ENCODE measurements at regions not wholly inside any gene's neighbourhood (a gene's known extent, or its start where the extent isn't known, plus 50 kb on each side); places are given as distances from the start of the nearest gene placed in this dataset.

- no peak for DNase-seq (ENCODE audit: low spot score)
Observed at GRCh38 chr12:115507951-115508722, 769.4 kb downstream of the MED13L start.

- DNase-seq (ENCODE audit: low spot score): no peak
Observed at GRCh38 chr12:115507560-115507889, 770.0 kb downstream of the MED13L start.

- DNase-seq (ENCODE audit: low spot score): no peak
Observed at GRCh38 chr12:115506822-115507559, 770.5 kb downstream of the MED13L start.

GRCh38 chr12:115504306-115505290, 772.9 kb downstream of the MED13L start:
- DNase-seq (ENCODE audit: low spot score): no peak

GRCh38 chr12:115500872-115501271, 776.6 kb downstream of the MED13L start:
- no peak for DNase-seq (ENCODE audit: low spot score)

- DNase-seq (ENCODE audit: low spot score): no peak
Observed at GRCh38 chr12:115495300-115495699, 782.2 kb downstream of the MED13L start.

- no peak for DNase-seq (ENCODE audit: low spot score)
Observed at GRCh38 chr12:115492553-115492952, 784.9 kb downstream of the MED13L start.

- peak; percentile 40 for DNase-seq (ENCODE audit: low spot score)
Observed at GRCh38 chr12:115491511-115492250, 785.8 kb downstream of the MED13L start.

GRCh38 chr12:115489253-115489652, 788.2 kb downstream of the MED13L start:
- DNase-seq (ENCODE audit: low spot score): no peak

GRCh38 chr12:115485967-115486366, 791.5 kb downstream of the MED13L start:
- no peak for DNase-seq (ENCODE audit: low spot score)

- no peak for DNase-seq (ENCODE audit: low spot score)
Observed at GRCh38 chr12:115485503-115485902, 792.0 kb downstream of the MED13L start.

GRCh38 chr12:115482943-115483342, 794.5 kb downstream of the MED13L start:
- no peak for DNase-seq (ENCODE audit: low spot score)

- no peak for DNase-seq (ENCODE audit: low spot score)
Observed at GRCh38 chr12:115481141-115481540, 796.4 kb downstream of the MED13L start.

GRCh38 chr12:115478505-115478904, 794.5 kb upstream of the TBX3 start:
- no peak for DNase-seq (ENCODE audit: low spot score)

GRCh38 chr12:115474539-115475353, 790.8 kb upstream of the TBX3 start:
- no peak for DNase-seq (ENCODE audit: low spot score)

GRCh38 chr12:115473257-115473956, 789.4 kb upstream of the TBX3 start:
- DNase-seq (ENCODE audit: low spot score): no peak

GRCh38 chr12:115472852-115473251, 788.9 kb upstream of the TBX3 start:
- DNase-seq (ENCODE audit: low spot score): no peak

- no peak for DNase-seq (ENCODE audit: low spot score)
Observed at GRCh38 chr12:115470977-115471376, 787.0 kb upstream of the TBX3 start.

GRCh38 chr12:115470526-115470925, 786.6 kb upstream of the TBX3 start:
- no peak for DNase-seq (ENCODE audit: low spot score)

- DNase-seq (ENCODE audit: low spot score): no peak
Observed at GRCh38 chr12:115468087-115468510, 784.1 kb upstream of the TBX3 start.
